Stomach (tissue), 8 donors: ENCODE measurements at regions not wholly inside any gene's neighbourhood (a gene's known extent, or its start where the extent isn't known, plus 50 kb on each side); places are given as distances from the start of the nearest gene placed in this dataset.

Experiments
- DNase-seq, 2 donors: peaks; one replicate each; pipeline versions ENCODE4 v3.0.0 to v3.0.0-alpha.2; 2013 to 2019
- H3K27ac ChIP-seq, 5 donors: fragments of 200-600 bp in 4 of 5; sonication (generic) in 4 of 5; one replicate each; pipeline ENCODE4 v1.5.1; 2013 to 2019; ENCODE audit warnings: mild to moderate bottlenecking in 1 of 5, moderate library complexity in 1 of 5
- H3K27me3 ChIP-seq, 3 donors: fragments of 200-600 bp; sonication (generic); one replicate each; pipeline ENCODE4 v1.5.1; 2017 to 2019; ENCODE audit warnings: mixed run types in 1 of 3
- H3K36me3 ChIP-seq, 4 donors: fragments of 200-600 bp; sonication (generic); 1 replicate in 3 of 4; 2 replicates in 1 of 4; pipeline ENCODE4 v1.5.1; 2016 to 2019
- H3K4me1 ChIP-seq, 4 donors: fragments of 200-600 bp; sonication (generic); one replicate each; pipeline ENCODE4 v1.5.1; 2016 to 2019
- H3K4me3 ChIP-seq, 4 donors: fragments of 200-600 bp; sonication (generic) in 3 of 4; one replicate each; pipeline ENCODE4 v1.5.1; 2016 to 2019; ENCODE audit warnings: mild to moderate bottlenecking in 1 of 4
- H3K9me3 ChIP-seq, 4 donors: fragments of 200-600 bp; sonication (generic); one replicate each; pipeline ENCODE4 v1.5.1; 2016 to 2019
- CTCF ChIP-seq, 7 experiments: fragments of 450-650 bp in 4 of 7; fragments of 200-600 bp in 3 of 7; sonication (generic) in 3 of 7; IDR thresholded peaks; one replicate each; pipeline ENCODE4 v1.5.1; 2016 to 2019; ENCODE audit warnings: antibody characterized with exemption in 7 of 7, control low read depth in 2 of 7, mild to moderate bottlenecking in 1 of 7
- EP300 ChIP-seq: sonication (generic); formaldehyde crosslinking; IDR thresholded peaks from one replicate; pipeline ENCODE4 v1.6.1; 2017; ENCODE audit warnings: antibody characterized with exemption
- POLR2A ChIP-seq, 4 donors: fragments of 450-650 bp; IDR thresholded peaks; one replicate each; pipeline ENCODE4 v1.6.1; 2016; ENCODE audit warnings: antibody characterized with exemption in 4 of 4, control low read depth in 2 of 4, mild to moderate bottlenecking in 1 of 4, moderate library complexity in 1 of 4
- POLR2AphosphoS5 ChIP-seq, 3 donors: sonication (generic); formaldehyde crosslinking; IDR thresholded peaks; one replicate each; pipeline ENCODE4 v1.6.1; 2016; ENCODE audit warnings: antibody characterized with exemption in 3 of 3
- WGBS, 5 donors: extraction: QIAGEN DNeasy Blood & Tissue Kit in 3 of 5; methylation state at CpG; one replicate each; pipeline versions ENCODE4 v1.1.5 to v1.1.7; 2013 to 2018; 5-methylcytosine and 5-hydroxymethylcytosine counted together
- intact Hi-C: fragments of 100-400 bp; cut with DNase I; formaldehyde crosslinking; loops from one replicate; pipeline ENCODE4 v1.15.1; 2023; ENCODE audit warnings: low total_unique reads
- donor health status: healthy with polysubstance abuse.
- donor health status: Bipolar disorder and iron deficiency.
- donor health status: healthy.

GRCh38 chr9:7456793-7457530, 342.6 kb downstream of the DMAC1 start:
- TF ChIP-seq EP300 (no peak), POLR2A (IDR thresholded peaks at IDR 0.05) (no peak), CTCF (IDR thresholded peaks at IDR 0.05) (no peak), POLR2AphosphoS5 (IDR thresholded peaks at IDR 0.05) (no peak)
- no peak overlapping the region for H3K27ac ChIP-seq
- no peak overlapping the region for H3K4me3 ChIP-seq
- H3K4me1 ChIP-seq, result no peaks in the 10 kb centered on the region
- intact Hi-C loops, result no loop called here
- WGBS, 5 donors, result 63 to 76% (median 71%) methylated on average over 1 of the region's 1 CpG
- H3K27me3 ChIP-seq, result no peaks in the 10 kb centered on the region
- no peaks in the 10 kb centered on the region for H3K36me3 ChIP-seq
- no peaks in the 10 kb centered on the region for H3K9me3 ChIP-seq
- DNase-seq, result no peak

GRCh38 chr9:7456377-7456776, 343.2 kb downstream of the DMAC1 start:
- no peaks in the 10 kb centered on the region for H3K27me3 ChIP-seq

GRCh38 chr9:7454624-7455023, 345.0 kb downstream of the DMAC1 start:
- no peak for TF ChIP-seq POLR2A (IDR thresholded peaks at IDR 0.05)
- no peak for TF ChIP-seq CTCF (IDR thresholded peaks at IDR 0.05)
- TF ChIP-seq EP300, result no peak
- TF ChIP-seq POLR2AphosphoS5 (IDR thresholded peaks at IDR 0.05), result no peak
- no peaks in the 10 kb centered on the region for H3K36me3 ChIP-seq
- intact Hi-C loops, result no loop called here
- WGBS, 5 donors, result 61 to 90% (median 75%) methylated on average over 2 of the region's 2 CpGs
- no peak for DNase-seq
- no peaks in the 10 kb centered on the region for H3K9me3 ChIP-seq
- no peak overlapping the region for H3K27ac ChIP-seq
- no peaks in the 10 kb centered on the region for H3K4me1 ChIP-seq
- H3K27me3 ChIP-seq, result no peaks in the 10 kb centered on the region
- no peak overlapping the region for H3K4me3 ChIP-seq

More at GRCh38 chr9:7456377-7456776, 343.2 kb downstream of the DMAC1 start:
- TF ChIP-seq CTCF (IDR thresholded peaks at IDR 0.05) (no peak), EP300 (no peak), POLR2AphosphoS5 (IDR thresholded peaks at IDR 0.05) (no peak), POLR2A (IDR thresholded peaks at IDR 0.05) (no peak)
- Histone ChIP-seq H3K4me1 (no peaks in the 10 kb centered on the region), H3K27ac (no peak overlapping the region), H3K36me3 (no peaks in the 10 kb centered on the region), H3K9me3 (no peaks in the 10 kb centered on the region), H3K4me3 (no peak overlapping the region)
- DNase-seq, result no peak
- WGBS, 5 donors, result 49 to 68% (median 68%) methylated on average over 2 of the region's 2 CpGs
- intact Hi-C loops, result no loop called here

GRCh38 chr9:7452378-7452777, 347.2 kb downstream of the DMAC1 start:
- DNase-seq, result no peak
- TF ChIP-seq POLR2AphosphoS5 (IDR thresholded peaks at IDR 0.05) (no peak), CTCF (IDR thresholded peaks at IDR 0.05) (no peak)
- Histone ChIP-seq H3K27me3 (no peaks in the 10 kb centered on the region), H3K27ac (no peak overlapping the region), H3K9me3 (no peaks in the 10 kb centered on the region), H3K4me1 (no peaks in the 10 kb centered on the region), H3K36me3 (no peaks in the 10 kb centered on the region), H3K4me3 (no peak overlapping the region)
- intact Hi-C loops, result no loop called here
- 0 to 59% (median 5%) methylated on average over 1 of the region's 1 CpG for WGBS, 5 donors
